ENCODE measurements at regions not wholly inside any gene's neighbourhood (a gene's known extent, or its start where the extent isn't known, plus 50 kb on each side); places are given as distances from the start of the nearest gene placed in this dataset.

DNA sequence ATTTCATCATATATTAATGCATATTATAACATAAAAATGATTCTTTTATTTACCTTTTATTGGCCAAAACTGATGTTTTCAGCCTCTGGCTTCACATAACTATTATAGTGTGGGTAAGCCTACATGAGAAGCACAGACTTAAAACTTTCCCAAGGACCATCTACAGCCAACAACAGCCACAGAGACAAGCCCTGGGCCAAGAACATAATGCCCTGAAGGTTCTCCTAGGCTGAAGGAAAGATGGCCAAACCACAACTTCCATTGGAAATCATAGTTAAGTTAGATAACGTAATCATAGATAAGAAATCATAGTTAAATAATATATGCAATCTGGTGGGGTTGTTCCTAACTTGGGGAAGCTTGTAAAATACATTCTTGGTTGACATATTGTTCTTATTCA lies 280.0 kb upstream of the EMCN start:
- no peak for DNase-seq

DNA sequence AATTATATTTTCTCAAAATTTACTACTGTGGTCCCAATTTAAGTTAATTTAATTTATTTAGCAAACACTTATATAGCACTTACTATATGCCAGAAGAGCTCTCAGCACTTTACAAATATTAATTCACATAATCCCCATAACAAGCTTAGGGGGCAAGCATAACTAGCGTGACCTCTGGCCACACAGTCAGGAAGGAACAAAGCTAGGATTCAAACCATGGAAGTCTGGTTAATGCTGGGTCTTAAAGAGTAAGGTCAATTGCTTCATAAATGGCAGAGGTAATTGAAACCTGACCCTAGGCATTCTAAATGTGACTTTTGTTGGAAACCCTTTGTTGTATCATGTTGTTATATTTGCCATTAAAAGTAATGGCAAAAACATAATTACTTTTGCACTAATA lies 279.5 kb upstream of the EMCN start:
- DNase-seq = no peak

DNA sequence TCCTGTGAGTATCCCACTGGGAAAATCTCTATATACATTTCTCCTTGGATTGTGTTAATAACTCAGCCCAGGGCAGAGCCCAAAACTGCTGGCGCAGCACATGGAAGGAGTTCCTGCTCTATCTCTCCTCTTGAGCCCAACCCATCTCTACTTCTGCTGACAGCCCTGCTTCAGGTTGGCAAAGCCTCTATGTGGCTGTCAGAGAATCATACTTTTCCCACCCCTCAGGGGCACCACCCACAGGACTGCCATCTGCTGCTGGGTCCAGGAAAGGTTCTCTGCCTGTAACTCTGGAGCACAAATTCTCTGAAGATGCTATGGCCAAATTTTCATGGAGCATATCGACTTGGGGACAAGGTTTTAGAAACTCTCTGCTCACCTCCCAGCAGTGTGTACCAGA lies 278.5 kb upstream of the EMCN start:
- no peak for DNase-seq

DNA sequence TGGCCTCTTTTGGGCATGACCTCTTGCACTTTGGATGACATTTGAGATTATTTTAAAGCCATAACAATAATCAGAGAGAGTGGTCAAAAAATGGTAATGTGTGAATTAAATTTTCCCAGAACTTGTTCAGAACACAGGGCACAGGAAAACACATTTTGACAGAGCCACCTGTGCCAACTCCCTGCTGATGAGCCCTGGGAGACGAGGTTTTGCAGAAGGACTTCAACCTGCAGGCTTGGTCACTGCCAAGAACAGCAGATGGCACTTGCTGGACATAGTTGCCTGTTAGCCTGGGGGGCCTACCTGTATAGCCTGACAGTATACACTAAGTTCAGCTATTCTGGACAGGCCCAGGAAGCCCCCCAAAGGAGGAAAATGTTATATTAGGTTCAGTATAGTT lies 277.8 kb upstream of the EMCN start:
- no peak for DNase-seq

DNA sequence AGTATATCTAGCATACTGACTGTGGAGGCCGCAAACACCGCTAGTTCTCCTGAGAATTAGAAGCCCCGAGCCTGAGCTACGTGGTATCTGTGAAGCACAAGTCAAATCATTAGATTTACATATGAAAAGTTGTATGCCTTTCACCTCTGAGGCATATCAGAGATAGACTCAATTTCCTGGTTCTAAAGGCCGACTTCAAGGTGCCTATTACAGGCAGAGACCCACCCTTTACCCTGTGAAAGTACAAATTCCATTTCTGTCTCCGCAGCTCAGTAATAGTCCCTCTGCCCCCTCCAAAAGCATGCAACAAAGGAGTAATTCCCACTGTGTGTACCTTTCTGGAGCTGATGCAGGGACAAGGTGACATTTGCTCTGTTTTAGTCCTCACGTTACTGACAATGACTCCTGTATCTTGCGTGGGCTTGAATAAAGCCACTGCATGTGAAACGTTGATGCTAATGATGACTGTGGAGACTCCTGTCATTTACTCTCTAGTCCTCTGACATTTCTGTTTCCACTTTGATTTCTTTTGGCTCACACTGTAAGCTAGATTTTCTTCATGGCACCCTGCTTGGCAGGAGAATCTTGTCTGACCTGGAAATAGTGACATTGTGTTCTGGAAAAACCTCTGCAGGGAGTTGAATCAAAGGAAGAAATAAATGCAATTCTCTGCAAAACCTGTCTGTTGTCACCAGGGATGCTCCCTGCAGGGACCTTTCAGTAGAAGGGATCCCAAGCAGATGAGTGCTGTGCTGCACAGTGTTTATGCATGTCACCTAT lies 273.2 kb upstream of the EMCN start:
- no peak for DNase-seq

DNA sequence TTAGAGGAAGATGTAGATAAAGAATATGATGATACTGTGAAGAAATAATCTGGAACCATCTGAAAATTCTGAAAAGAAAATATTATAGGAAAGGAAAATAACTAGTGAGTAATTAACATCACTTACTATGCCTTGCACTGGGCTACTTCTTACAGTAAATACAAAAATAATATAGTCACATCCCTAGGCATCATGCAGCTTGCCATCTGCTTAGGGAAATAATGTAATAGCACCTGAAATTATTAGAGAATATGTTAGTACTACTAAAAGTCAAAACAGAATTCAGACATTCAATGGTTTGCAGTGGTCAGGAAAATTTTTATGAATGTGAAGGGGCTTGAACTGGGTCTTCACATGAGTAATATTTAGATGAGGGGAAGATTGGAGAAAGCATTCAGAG lies 272.2 kb upstream of the EMCN start:
- DNase-seq = no peak

DNA sequence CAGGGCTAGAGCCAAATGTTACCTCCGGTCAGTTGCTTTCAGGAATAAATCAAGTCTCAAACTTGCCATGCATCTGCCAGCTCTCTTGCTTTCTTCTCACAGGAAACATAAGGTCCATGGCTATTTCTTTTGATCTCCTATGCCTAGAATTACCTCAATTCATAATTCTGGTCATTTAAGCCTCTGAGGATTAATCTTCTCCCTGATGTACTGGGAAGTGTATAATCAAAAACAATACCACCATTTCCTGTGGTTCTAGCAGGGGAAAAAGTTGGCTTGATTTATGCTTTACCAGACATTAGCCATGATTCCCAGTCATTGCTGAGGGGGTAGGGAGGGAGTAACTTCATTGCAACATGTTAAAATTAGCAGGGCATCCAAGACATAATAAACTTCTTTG lies 268.7 kb upstream of the EMCN start:
- DNase-seq = no peak

DNA sequence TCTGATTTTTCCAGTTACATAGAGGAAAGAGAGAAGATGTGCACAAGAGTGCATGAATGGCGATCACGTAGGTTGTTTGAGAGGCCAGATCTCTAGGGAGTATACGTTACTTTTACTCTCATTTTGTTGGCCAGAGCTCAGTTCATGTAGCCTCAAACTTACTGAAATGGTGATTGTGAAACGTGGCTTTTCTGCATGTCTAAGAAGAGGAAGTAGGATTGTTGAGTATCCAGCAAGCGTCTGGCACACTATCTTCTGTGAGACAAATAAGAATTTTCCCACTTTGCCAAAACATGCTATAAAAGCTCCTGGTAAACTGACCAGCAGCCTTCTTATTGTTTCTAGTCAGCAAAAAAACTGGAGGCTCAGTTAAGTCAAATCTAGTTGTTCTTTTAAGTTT lies 264.5 kb upstream of the EMCN start:
- no peak for DNase-seq

DNA sequence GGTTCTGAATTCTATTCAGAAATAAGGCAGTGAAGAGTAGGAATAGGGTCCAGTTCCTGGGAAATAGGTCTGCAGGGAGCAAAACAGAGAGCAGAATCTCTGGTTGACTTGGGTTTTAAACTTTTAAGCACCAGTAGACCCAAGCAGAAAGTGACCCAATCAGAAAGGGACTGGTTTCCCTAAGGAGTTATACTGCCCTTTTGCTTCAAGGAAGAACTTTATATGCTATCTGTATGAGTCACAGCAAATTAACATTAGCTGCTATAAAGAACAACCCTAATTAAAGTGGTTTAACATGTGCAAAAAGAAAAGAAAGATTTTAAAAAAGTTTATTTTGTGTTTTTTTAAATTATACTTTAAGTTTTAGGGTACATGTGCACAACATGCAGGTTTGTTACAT lies 263.6 kb upstream of the EMCN start:
- DNase-seq = no peak

DNA sequence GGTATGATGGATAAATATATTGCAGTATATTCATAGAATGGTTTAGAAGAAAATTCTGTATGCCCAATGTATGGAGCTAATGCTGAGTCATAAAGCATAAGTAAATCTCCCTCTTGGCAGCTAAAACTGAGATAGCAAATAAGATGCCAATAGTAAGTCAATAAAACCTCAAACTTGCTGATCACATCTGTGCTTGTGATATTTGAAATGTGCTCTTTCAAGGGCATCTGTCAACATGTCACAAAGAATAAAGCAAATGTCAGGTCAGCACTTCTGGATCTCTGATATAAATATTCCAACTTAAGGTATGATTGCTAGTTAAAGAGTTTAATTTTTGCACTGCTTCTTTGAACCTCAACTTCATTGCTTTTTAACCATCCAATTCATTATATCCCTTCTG lies 262.3 kb upstream of the EMCN start:
- DNase-seq = no peak

DNA sequence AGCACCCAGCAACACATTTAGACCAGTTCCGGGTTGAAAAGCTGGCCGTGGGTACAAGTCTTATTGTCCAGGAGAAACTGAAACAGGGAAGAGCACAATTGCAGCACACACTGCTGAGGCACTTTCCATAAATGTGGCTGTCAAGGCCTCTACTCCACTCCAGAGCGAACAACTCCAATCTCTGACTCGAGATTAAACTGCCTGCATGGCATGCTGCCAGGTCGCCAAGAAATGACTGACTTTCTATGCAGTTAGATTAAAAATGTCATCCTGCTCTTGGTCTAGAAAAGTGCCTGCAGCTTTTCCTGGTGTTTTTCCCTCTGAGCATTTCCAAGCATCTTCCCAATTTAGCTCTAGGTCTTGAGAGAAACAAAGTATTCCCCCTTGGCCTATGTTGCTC lies 260.6 kb upstream of the EMCN start:
- DNase-seq = no peak

DNA sequence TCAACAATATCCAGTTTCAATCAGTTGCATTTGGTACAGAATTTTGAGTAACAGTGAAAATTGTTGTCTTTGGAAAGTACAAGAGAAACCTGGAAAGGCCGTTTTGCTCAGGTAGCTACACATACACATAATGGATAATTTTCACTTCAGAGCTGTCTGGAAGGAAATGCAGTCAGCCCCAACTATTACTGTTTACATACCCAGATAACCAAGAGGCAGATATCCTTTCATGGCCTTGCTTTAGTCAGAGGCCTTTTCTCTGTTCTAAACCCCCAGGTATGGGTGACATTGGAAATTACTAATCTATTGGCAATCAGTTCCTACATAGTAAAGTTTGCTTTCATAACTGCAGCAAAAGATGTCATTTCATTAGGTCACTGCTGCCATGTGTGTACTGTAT lies 244.9 kb upstream of the EMCN start:
- no peak for DNase-seq

DNA sequence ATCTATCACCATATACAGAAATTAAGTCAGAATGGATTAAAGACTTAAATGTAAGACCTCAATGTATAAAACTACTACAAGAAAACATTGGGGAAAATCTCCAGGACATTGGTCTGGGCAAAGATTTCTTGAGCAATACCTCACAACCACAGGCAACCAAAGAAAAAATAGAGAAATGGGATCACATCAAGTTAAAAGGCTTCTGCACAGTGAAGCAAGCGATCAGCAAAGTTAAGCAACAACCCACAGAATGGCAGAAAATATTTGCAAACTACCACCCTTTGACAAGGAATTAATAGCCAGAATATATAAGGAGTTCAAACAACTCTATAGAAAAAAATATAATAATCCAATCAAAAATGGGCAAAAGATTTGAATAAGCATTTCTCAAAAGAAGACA lies 236.9 kb upstream of the EMCN start:
- no peak for DNase-seq

DNA sequence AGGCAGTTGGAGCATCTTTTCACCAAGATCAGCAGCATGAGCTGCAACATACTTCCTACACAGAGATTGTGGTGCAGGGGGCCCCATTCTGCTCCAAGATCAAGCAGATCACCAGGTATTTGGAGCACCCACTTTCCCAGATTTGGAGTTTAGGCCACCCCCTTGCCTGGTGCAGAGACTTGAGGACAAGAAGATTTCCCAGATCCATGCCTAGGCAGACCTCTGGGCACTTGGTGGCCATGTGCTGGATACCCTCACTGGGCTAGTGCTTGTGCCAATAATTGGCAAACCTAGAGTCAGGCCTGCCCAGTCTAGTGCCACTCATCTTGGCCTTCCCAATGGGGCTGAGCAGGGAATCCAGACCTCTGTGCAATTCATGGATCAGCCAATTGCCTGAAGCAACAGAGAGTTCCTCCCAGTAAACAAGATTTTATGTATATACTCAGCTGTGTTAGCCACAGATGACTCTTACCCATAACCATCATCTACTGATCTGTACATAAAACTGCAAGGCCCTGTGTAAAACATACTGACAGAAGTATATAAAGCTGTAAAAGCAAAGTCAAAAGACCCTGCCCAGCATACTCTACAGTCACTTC lies 228.4 kb upstream of the EMCN start:
- DNase-seq = no peak

DNA sequence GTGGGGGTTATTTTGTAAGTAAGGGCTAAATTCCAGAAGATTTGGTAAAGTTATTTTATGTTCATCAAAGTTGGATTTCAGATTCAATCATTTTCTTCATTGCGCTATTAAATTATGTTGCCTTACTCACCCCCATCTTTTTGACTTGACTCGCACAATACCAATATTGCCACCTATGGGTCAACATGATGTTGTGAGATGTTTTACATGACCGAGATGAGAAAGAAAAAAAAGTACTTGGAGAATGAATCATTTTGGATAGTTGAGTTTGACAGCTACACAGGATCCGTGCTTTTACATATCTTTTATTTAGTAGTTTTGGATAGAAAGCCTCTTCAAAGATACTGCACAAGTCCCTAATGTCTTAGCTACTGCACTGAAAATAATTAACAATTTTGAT lies 224.2 kb upstream of the EMCN start:
- no peak for DNase-seq

DNA sequence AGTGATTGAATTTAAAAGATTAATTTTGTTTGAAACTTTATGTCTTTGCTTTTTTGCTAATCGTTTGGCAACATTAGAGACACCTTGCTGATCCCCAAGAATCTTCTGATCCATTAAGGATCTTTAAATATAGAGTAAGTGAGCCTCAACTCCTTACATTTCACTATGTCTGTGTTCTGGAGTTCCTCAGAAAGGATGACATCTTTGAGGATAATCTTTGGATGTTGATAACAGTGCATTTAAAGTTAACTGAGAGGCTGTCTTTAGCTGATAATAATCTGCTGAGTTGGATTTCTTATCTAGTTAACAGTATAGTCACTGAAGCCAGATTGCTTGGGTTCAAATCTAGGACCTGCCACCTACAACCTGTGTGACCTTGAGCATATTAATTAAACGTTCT lies 221.6 kb upstream of the EMCN start:
- DNase-seq = no peak

DNA sequence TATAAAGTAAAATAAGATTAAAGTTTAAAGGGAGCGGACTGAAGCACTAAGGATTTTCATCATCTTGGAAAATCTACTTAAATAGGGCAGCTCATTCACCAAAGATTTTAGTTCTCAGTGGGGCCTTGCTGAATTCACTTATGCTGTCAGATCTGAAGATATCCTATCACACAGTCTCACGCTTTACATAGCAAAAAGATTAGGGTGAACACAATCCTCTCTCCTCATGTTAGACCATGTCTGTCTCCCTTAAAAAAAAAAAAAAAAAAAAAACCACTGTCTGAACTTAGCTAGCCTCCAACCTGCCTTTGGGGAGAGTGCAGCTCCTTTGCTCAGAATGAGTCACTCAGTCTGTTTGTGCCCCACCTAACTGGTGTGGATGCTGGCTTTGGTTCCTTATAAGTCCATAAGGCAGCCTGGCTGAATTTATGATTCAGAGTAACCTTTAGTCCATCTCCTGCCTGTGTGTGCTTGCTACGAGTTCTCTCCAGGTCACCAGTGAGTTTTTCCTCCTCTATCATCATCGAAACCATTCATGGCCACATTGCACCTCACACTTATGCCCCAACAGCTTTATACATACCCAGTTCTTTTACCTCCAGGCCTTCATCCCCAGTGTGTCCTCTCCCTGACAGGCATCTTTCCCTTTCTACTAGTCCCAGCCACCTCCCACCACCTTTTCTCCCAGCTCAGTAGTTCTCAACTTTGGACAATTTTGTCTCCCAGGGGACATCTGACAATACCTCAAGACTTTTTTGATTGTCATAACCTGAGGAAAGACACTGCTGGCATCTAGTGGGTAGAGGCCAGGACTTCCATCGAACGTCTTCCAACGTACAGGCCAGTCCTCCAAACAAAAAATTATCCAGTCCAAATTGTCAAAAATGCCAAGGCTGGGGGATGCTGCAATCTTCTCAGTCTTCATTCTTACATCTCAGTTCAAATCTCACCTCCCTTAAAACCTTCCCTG lies 220.7 kb upstream of the EMCN start:
- DNase-seq = no peak

DNA sequence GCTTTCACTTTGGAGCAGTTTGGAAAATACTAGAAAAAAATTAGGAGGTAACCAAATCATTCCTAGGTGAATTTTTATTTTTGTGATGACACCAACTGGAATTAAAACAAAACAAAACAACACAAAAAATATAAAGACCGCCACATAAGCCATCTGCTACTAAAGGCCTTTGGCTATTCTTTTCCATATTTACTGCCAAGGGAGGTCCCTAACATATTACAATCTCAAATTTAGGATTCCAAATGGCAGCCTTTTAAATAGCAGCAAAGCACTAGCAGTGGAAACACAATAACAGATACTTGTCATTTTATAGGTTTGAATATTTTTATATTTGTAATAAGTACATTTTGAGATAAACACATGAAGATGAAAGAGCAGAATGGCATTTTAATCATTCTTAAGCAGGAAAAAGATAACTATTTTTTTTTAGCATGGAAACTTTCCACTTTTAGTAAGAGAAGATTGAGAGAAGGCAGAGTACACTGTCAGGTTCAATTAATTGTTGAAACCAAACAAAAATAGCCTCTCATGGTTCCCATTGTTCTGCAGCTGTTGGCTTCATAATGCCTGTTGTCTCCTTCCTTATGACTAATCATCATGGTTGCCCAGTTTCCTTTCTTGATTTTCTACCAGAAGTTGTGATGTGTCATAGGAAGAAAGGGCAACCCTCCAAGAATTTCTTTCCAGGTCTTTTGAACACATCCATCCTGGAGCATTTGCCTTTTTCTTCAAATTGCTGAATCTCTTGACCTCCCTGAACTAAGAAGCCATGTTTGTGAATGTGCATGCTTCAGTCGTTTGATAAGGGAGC lies 219.0 kb upstream of the EMCN start:
- no peak for DNase-seq

DNA sequence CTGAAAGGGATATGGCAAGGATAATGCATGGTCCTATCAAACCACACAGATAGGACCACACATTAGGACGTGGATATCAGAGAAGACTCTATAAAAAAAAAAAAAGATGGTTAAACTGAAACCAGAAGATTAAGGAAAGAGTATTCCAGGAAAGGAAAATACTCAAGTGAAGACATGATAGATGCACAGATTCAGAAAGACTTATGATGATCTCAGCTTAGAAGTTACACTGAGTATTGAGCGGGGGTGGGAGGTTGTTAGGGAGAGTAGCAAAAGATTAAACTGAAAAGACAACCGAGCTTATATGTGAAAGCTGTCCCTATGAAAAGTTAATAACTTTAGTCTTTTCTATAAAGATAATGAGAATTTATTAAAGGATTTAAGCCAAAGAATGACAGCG lies 211.0 kb upstream of the EMCN start:
- no peak for DNase-seq

DNA sequence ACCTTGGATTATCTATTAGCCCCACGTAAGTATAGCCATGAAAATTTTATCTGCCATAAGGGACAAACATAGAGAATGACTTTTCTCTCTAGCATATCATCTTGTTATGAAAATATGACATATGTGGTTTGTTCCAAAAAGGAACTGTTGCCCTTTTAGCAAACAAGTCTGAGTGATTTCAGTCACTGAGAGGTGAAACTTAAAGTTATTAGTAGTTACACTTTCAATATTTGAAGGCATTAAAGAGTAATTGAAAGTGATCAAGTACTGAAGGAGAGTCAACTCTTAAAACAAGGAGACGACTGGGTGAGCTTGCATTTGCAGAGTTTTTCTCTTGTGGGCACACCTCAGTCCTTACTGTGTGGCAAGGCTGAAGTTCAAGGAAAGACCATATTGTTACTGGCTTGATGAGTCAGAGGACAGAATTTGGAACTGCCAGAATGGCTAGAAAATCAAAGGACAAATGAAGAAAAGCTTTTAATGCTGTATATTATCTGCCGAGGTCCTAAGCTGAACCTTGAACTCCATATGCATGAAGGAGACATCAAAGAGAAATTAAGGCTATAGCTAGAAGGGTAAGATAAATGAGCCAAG lies 205.1 kb upstream of the EMCN start:
- DNase-seq = no peak

DNA sequence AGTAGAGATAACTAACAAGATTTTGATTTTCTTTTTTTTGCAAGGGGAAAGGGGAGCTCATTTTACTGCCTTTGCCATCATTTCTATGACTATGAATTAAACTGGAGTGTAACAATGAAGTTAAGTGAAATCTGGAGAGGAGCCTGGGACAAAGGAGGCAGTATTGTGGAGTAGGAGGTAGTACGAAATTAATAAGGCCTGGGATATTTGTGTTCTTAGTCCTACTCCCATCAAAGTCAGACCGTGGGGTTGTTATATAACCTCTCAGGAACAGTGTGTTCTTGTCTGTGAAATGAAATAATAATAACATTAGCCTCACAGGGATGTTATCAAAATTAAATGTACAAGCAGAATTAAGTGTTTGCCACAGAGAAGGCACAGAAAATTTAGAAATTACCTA lies 204.3 kb upstream of the EMCN start:
- DNase-seq = no peak

DNA sequence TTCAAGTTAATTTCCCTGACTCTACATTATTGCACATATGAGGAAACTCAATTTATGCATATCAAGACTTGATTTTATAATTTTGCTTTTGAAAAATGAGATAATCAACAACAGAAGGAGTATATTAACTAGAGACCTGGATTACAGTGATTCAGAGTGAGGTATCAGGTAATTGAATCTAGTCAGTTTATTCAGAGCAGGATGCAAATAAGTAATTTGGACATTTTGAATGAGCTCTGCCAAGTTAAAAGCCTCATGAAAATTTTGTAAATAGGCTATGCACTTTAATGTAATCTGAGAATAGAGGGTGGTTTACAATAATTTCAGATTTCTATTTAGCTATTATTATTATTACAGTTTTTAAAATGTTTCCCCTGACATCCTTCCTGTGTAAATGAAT lies 203.7 kb upstream of the EMCN start:
- DNase-seq = no peak

DNA sequence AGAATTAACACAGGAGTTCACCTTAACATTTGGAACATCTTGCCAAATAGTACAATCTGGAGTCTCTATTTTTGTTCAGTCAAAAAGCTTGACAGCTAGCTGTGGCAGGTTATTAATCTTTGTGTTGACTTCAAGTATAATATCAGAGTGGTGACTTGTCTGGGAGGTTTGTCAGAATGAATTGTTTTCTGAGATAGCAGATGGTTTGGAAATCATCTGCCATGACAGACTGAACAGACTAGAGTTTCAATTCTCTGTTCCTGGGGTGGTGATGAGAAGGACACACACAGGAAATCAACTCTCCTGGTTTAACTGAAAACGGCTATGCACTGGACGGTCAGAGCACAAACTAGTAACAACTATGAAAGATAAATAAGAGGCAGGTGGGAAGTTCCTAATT lies 203.3 kb upstream of the EMCN start:
- no peak for DNase-seq

Data from NCI-H524 treated with DMSO at 0.1 percent for 48 hours (cell line).